ENCODE measurements at regions not wholly inside any gene's neighbourhood (a gene's known extent, or its start where the extent isn't known, plus 50 kb on each side); places are given as distances from the start of the nearest gene placed in this dataset.
"Not testable (repeated sequence)": the region's sequence is repeated elsewhere in the genome, so short reads cannot be mapped to it uniquely, and the experiment has no call there.

GRCh38 chr6:156281266-156281665, 495.9 kb upstream of the ARID1B start:
- DNase-seq (ENCODE audit: low read depth), result no peak

- DNase-seq (ENCODE audit: low read depth), result no peak
These were observed 497.1 kb upstream of the ARID1B start for GRCh38 chr6:156280065-156280464.

- no peak for DNase-seq (ENCODE audit: low read depth)
These were observed 497.8 kb upstream of the ARID1B start for GRCh38 chr6:156279261-156279969.

GRCh38 chr6:156273065-156273711, 504.0 kb upstream of the ARID1B start:
- DNase-seq (ENCODE audit: low read depth), result no peak

DNA sequence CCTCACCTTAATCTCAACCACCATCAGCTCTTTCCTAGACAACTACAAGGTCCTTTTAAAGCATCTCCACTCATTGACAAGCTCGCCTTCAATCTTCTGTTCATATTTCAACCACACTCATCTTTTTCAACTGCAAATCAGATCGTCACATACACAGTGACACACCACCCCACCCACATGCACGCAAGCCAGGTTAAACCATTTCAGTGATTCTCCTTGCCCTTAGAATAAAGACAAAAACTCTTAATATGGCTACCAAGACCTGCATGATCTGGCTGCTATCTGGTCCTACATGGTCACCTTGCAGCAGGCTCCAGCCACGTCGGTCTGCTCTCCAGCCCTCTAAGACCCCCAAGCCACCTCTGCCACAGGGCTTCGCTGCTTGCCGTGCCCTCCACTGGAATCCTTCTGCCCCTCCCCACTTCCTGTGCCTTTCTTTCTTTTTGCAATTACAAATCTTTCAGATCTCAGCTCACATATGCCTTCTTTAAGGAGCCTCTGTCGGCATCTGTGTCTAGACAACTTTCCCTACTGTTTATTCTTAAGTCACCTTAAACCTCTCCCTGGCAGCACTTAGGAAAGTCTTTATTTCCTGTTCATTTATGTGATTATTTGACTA, 507.3 kb upstream of the ARID1B start:
- DNase-seq (ENCODE audit: low read depth), result no peak

DNA sequence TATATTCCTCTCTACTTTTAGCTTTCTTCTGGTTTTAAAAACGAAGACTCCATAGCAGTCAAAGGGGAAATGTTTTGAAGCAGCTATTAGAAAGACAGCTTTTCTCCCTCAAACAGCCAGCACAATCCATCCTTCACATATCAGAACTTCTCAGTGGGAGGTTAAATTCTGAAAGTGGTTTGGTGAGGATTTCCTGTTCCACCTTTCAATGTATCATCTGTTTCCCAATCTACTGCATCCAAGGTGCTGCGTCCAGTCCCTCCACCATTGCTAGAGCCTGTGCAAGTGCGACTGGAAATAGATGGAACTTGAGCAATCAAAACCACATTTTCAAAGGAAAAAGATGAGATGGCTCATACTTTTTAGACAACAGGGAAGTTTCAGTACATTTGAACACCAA, 508.3 kb upstream of the ARID1B start:
- DNase-seq (ENCODE audit: low read depth), result no peak

GRCh38 chr6:156262014-156262413, 515.2 kb upstream of the ARID1B start:
- no peak for DNase-seq (ENCODE audit: low read depth)

- DNase-seq (ENCODE audit: low read depth), result no peak
These were observed 516.4 kb upstream of the ARID1B start for GRCh38 chr6:156260815-156261214.

GRCh38 chr6:156258981-156259380, 518.2 kb upstream of the ARID1B start:
- DNase-seq (ENCODE audit: low read depth), result no peak

DNA sequence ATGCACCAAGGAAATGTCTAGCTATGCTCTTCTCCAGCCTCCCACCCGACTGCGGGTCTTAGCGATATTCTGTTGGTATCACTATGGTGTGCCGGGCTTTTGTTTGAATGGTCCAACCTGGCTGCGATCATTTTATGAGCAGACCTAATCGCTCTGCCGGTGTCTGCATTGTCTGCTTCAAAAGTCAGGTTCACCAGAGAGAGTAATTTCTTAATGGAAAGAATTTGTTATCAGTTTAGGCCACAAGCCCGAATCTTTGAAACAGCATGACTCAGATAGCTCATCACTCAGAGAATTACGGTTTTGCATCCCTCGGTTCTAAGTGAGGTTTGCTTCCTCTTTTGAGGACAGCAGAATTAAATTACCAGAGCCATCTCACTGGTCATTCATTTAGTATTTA, 521.0 kb upstream of the ARID1B start:
- no peak for DNase-seq (ENCODE audit: low read depth)

DNA sequence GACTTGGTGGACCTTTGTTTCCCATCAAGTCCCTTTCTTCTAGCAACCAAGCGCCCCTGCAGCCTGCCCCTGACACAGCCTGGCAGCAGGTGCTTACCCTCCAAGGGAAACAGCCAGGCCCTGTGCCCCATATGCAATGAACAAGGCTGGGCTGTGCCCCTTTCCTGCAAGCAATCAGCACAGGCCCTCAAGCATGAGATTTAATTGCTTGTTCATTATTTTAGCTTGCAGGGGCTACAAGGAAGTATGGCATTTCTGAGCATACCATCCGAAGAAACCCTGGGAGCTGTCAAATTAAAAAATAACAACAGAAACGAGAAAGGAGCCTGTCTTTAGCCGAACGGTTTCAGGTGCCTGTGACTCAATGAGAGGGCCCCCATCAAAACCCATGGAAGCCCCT, 522.9 kb upstream of the ARID1B start:
- no peak for DNase-seq (ENCODE audit: low read depth)

DNA sequence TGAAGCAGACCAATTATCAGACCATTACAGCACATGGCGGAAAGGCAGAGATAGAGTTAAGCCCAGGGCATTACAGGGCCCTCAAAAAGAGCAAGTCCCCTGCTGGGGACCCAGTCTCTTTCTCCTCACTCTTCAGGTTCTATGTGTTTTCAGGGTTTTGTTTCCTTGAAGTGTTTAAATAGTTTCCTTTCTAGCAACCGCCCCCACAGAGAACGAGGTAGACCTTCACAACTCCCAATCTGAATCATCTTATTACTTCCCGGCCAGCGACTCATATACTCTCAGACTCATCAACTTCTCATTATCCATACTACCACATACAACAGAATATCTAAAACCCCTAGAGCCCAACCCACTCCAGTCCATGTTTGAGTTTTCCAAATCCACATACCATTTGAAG, 526.6 kb upstream of the ARID1B start:
- DNase-seq (ENCODE audit: low read depth), result no peak

DNA sequence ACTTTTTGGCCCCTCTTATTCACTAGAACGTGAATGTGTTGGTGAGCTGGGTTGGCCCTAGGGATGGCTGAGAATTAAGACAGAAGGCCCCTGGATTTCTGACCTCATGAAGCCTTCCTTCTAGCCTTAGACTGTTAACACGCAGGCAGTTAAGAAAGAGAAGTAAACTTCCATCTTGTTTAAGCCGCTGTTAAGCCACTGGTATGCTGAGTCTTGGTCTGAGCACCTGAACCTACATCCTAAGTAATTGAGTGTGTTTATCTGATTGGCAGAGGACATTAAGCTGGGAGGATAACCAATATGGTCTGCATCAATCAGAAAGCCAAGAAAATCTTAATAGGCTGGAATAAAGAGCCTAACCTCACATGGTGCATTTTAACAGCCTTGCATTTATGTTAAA, 535.0 kb upstream of the ARID1B start:
- DNase-seq (ENCODE audit: low read depth), result no peak

DNA sequence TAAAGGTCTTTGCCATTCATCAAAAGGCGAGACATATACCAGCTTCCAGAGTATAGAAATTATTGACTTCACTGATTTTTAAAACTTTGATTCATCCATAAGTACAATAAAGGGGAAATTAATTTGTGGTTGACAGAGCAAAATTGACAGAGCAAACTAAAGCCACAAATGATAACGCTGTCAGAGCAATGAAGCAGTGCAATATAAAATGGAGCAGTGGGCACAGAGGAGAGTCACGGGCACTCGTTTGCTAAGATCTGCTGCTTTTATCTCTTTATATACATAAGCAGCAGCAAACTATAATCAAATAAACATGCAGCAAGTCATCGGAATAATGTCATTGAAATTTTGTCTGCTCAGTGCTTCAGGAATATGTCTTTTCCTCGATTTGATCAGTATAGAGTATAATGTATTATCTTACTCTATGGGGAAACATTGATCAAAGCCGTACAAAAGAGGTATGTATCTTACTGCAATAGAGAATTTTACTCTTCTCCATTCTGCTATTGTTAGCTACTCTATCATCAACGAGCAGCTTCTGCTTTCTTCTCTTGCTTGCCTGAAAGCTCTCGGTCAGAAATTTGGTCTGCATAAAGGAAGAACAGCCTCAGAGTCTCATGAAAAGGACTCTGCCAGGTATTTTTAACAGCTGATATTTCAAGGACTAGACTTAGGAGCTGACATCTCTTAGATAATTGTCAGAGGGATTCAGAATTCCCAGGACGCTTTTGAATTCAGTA, 546.0 kb upstream of the ARID1B start:
- DNase-seq (ENCODE audit: low read depth), result no peak

DNA sequence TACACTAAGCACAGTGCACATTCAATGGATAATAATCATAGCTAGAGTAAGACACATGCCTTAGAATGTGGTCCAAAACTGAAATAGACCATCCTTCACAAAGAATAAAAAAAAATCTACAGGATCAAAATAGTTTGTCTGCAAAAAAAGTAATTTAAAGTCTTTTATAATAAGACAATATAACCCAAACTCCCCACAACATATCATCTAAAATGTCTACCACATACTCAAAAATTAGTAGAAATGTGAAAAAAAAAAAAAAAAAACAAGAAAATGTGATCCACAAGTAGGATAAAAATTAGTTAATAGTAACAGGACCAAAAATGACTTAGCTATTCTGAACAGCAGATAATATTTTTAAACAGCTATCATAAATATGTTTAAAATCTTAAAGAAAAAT, 557.2 kb upstream of the ARID1B start:
- no peak for DNase-seq (ENCODE audit: low read depth)

DNA sequence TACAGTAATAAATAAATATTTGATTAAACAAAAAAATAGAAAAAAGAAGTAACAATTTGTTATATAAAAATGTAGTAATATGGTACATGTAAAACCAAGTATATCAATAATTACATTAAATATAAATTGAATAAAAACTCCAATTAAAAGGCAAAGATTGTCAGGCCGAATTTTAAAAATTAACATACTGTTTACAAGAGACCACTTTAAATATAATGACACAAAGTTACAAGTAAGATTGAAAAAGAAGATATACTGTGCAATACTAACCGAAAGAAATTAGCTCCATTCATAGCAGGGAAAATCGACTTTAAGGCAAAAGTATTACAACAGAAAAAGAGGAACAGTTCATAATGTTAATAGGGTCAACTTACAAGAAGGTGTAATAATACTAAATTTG, 571.5 kb upstream of the ARID1B start:
- DNase-seq (ENCODE audit: low read depth), result no peak

DNA sequence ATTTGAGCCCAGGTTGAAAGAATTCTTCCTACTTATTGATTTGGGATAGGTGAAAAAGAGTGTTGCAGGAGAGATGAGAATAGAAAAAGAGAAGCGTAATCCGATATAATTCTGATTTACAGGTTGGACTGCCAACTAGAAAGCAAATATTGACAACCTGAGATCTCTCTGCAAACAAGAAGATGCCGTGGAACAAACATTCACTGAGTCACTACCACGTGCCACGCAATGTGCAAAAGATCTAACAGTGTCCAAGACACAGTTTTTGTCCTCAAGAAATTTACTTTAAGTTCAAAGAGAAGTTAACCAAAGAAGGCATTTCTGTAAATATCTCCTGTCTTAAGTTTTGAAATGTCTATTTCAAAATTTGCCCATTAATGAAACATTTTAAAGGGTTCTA, 578.0 kb upstream of the ARID1B start:
- DNase-seq (ENCODE audit: low read depth), result no peak

- DNase-seq (ENCODE audit: low read depth), result no peak
These were observed 579.7 kb upstream of the ARID1B start for GRCh38 chr6:156197513-156197912.

DNA sequence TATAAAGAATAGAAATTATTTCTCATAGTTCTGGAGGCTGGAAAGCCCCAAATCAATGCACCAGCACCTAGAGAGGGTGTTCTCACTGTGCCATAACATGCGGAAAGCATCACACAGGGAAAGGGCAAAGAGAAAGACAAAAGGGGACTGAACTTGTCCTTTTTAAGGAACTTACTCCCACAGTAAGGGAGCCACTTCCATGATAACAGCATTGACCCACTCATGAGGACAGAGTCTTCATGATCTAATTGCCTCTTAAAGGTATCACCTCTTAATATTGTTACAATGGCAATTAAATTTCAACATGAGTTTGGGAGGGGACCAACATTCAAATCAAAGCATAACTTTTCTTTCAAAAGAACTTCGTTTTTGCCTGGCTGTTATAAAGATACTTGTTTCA, 582.2 kb upstream of the ARID1B start:
- DNase-seq (ENCODE audit: low read depth), result no peak

GRCh38 chr6:156193381-156193780, 583.8 kb upstream of the ARID1B start:
- no peak for DNase-seq (ENCODE audit: low read depth)

DNA sequence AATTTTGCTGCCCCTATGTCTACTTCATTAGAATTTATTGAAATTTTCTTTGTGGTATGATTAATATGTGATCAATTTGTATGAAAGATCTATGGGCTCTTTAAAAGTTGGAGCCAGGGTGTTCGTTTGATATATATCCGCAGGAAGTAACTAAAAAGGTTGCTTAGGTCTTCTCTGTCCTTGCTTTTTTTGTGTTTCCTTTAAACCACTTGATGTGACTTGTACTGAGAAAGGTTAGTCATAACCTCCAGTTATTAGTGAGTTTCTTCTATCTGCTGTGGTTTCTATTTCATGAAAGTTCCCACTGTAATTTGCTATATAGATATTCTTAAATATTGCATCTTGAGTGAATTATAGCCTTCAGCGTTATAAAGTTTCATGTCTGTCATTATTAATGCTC, 585.3 kb upstream of the ARID1B start:
- no peak for DNase-seq (ENCODE audit: low read depth)

- not testable (repeated sequence) for DNase-seq (ENCODE audit: low read depth)
These were observed 585.8 kb upstream of the ARID1B start for GRCh38 chr6:156191390-156191789.

GRCh38 chr6:156190270-156190669, 586.9 kb upstream of the ARID1B start:
- DNase-seq (ENCODE audit: low read depth), result no peak

All from activated T-helper 1 cell treated with Interleukin-2 at 50 U/mL for 16 hours (primary cell).